HG02938 (cell line): ENCODE measurements at regions not wholly inside any gene's neighbourhood (a gene's known extent, or its start where the extent isn't known, plus 50 kb on each side); places are given as distances from the start of the nearest gene placed in this dataset.

Experiments used
- ATAC-seq: cut with Tn5 transposase; IDR thresholded peaks from one replicate; pipeline ENCODE4 v1.9.1; 2021; ENCODE audit warnings: mild to moderate bottlenecking, moderate library complexity; ENCODE audit not compliant: unreplicated experiment

DNA sequence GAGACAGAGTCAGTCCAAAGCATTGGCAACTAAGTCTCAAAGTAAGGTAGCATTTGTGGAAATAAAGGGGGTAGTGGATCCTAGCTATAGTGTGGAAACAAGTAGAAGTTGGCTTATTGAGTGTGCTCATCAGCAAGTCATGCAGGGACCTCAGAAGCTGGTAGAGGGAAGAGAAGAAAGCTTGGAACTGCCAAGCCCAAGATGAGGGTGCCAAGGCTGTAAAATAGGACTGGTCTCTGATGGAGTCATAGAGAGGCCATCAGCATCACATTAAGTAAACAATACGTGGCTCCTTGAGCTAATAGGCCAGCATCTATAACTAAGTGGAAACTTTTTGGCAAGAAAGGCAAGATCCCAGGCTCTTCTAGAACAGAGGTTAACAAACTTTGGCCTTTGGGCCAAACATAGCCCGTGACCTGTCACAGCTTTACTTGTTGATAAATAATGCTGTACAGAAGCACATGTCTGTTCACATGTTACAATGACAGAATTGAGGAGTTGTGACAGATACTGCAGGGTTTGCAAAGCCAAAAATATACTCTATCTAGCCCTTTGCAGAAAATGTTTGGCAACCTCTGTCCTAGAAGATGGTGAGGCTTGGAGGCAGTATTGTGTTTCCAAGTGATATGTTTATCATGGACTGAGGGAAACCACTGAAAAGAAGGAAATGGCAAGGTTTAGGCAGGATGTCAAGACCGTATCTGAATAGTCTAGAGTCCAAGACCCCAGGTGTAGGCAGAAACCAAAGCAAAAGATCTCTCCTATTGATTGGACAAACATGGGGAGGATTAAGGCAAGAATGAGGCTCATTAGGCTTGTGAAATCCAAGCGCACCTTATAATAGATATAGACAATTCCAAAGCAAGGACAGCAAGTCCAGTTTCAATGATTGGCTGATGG, 62.5 kb upstream of the CD44 start:
- no peak for ATAC-seq

GRCh38 chr11:35077709-35078469, 61.1 kb upstream of the CD44 start:
- ATAC-seq: peak; percentile 54

- no peak for ATAC-seq
Observed at GRCh38 chr11:35078470-35078735, 60.6 kb upstream of the CD44 start.

GRCh38 chr11:35079611-35080010, 59.4 kb upstream of the CD44 start:
- no peak for ATAC-seq

DNA sequence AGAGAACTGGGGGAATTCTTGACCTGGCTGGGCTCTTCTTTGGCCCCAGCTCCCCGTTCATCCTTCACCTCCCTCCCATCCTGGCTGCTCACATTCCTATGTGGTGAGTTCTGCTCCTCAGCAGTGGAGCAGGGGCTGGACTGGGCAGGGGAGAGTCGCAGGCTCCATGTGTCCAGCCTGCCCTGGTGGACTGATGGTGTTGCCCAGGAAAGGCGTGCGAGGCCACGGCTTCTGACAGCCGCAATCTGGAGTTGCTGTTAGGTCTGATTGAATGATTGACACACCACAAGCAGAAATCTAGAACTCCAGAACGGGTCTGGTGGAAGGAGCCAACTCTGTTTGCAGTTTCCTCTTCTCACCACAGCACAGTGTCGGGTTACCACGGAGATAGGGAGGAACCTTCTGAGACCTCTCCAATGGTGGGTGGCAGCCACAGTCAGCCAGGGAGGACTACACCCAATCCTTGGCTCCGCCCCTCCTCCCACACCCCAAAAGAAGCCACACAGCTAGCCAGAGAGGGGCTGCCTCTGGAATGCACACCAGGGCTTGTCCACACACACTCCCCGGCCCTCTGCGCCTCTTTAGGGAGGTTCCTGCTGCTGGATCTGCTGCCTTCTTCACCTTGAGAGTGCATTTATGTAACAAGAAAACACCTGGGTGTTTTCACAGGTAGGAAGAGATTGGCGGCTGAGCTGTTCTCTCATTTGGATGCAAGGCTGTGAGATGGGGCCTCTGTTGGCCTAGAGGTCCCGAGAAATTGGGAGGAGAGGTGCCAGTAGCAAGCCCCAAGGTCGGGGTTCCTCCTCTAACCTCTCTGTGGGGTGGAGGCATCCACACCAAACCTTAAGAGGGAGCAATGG, 56.4 kb upstream of the CD44 start:
- peak; percentile 71 for ATAC-seq

GRCh38 chr11:35083181-35083430, 55.9 kb upstream of the CD44 start:
- no peak for ATAC-seq

GRCh38 chr11:35083431-35084238, 55.3 kb upstream of the CD44 start:
- peak; percentile 57 for ATAC-seq

DNA sequence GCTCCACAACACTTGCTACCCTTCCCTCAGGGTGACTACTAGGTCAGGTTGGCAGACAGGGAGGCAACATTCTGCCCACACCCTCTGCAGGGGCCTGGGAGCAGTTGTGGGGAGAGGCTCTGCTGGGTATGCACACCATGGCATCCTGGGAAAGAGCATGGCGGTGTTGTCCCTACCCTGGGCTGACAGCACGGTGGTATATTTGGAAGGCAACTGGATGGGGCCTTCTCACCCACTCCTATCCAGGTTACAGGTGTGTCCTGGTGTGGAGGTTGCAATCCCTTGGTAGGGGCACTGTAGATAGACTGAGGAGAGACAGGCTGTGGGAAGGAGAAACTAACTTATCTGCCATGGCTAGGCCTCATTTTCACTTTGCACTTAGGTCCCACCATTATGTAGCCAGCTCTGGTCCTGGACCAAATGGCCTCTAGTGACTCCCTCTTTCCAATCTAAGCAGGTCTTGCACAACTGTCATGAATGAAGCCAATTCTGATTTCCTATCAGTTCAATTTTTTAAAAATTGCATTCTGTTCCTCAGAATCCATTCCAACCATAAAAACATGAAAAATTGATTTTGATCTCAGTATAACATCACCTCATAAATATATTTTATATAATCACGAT, 54.0 kb upstream of the CD44 start:
- ATAC-seq: no peak

GRCh38 chr11:35085531-35086165, 53.3 kb upstream of the CD44 start:
- no peak for ATAC-seq

- no peak for ATAC-seq
Observed at GRCh38 chr11:35087648-35088047, 51.3 kb upstream of the CD44 start.

DNA sequence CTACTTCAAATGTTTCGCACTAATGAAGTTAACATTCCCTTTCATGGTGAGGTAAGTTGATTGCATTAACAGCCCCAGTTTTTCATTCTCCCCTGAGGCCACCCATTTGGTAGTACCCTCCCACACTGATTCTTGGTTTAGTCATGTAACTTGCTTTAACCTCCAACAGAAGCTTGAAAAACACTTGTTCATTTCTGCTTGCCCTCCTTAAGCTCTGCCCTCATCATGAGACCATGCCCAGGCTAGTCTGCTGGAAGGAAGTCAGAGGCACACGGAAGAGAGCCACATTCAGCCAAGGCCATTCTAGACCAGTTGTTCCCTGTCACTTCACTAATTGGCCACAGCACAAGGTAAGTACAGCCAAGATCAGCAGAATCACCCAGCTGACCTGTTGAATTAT, 50.7 kb upstream of the CD44 start:
- no peak for ATAC-seq

- no peak for ATAC-seq
Observed at GRCh38 chr11:35088676-35089075, 50.3 kb upstream of the CD44 start.
